HCT116 (cell line): ENCODE measurements at regions not wholly inside any gene's neighbourhood (a gene's known extent, or its start where the extent isn't known, plus 50 kb on each side); places are given as distances from the start of the nearest gene placed in this dataset.

ENCODE experiments used
- ATAC-seq: fragments of 200-7000 bp; cut with Tn5 transposase; 2 replicates; pipeline ENCODE4 v1.9.1; 2020; ENCODE audit warnings: mild to moderate bottlenecking, moderate library complexity
- BruUV-seq: library from RNA; stranded (reverse); fragments of 400-500 nt; replicated peaks from 2 replicates; lab custom pipeline; 2021; lab: Mats Ljungman, UMichigan
- CTCF ChIA-PET: fragments of 300-600 bp; sonication (Branson Sonifier 250); formaldehyde crosslinking; loops from one replicate; lab custom pipeline; 2021; ENCODE audit warnings: antibody characterized with exemption; lab: Charles Lee
- POLR2A ChIA-PET: fragments of 300-600, 350-600 bp; sonication (Branson Sonifier 250); formaldehyde crosslinking; loops from one replicate; lab custom pipeline; 2021; ENCODE audit warnings: antibody characterized with exemption; lab: Charles Lee
- RAD21 ChIA-PET, 2 experiments: fragments of 300-600 bp; sonication (Branson Sonifier 250); formaldehyde crosslinking; loops; one replicate each; lab custom pipeline; 2023; ENCODE audit warnings: low total read pairs in 2 of 2; ENCODE audit not compliant: uncharacterized antibody in 2 of 2, unreplicated experiment in 2 of 2, low non-redundant PET in 1 of 2; lab: Charles Lee
- DNase-seq: peaks from one replicate; pipeline ENCODE4 v3.0.0-alpha.2; 2010; ENCODE audit warnings: low read depth, low spot score
- H2AFZ ChIP-seq: fragments of 200-600 bp; shearing (Covaris generic), sonication (generic); 2 replicates; pipeline ENCODE4 v1.6.1; 2017; ENCODE audit warnings: low read depth, mixed run types, mixed read lengths, antibody characterized with exemption, low read length; ENCODE audit not compliant: poor library complexity, severe bottlenecking
- H3K27ac ChIP-seq: 2 replicates; pipeline ENCODE4 v1.5.1; 2012; ENCODE audit warnings: low read depth, low read length
- H3K27me3 ChIP-seq: fragments of 200-600 bp; sonication (generic); 2 replicates; pipeline ENCODE4 v1.6.1; 2016; ENCODE audit warnings: mixed run types, low read length, mixed read lengths; ENCODE audit not compliant: insufficient read depth
- H3K36me3 ChIP-seq, 2 experiments: fragments of 200-500 bp in 1 of 2; fragments of 200-600 bp in 1 of 2; sonication (Bioruptor generic) in 1 of 2; sonication (generic) in 1 of 2; 2 replicates each; pipeline versions ENCODE4 v1.5.1 to v1.6.1; 2014 to 2016; ENCODE audit warnings: low read length in 2 of 2, inconsistent platforms in 1 of 2, mixed read lengths in 1 of 2, mixed run types in 1 of 2; ENCODE audit not compliant: insufficient read depth in 2 of 2, control insufficient read depth in 1 of 2
- H3K4me1 ChIP-seq, 2 experiments: fragments of 200-600 bp in 1 of 2; sonication (generic) in 1 of 2; 2 replicates each; pipeline versions ENCODE4 v1.5.1 to v1.6.1; 2012 to 2017; ENCODE audit warnings: low read length in 2 of 2, inconsistent platforms in 1 of 2, mild to moderate bottlenecking in 1 of 2, mixed read lengths in 1 of 2, mixed run types in 1 of 2, moderate library complexity in 1 of 2; ENCODE audit not compliant: insufficient read depth in 2 of 2, control insufficient read depth in 1 of 2
- H3K4me2 ChIP-seq: fragments of 200-600 bp; sonication (generic); 2 replicates; pipeline ENCODE4 v1.6.1; 2017; ENCODE audit warnings: mixed run types, low read length, mixed read lengths
- H3K4me3 ChIP-seq, 2 experiments: fragments of 200-600 bp in 1 of 2; sonication (generic) in 1 of 2; replicated peaks in 1 of 2; 2 replicates each; pipeline ENCODE4 v1.5.1; 2011 to 2016; ENCODE audit warnings: low read length in 2 of 2, control low read depth in 1 of 2, low read depth in 1 of 2, mild to moderate bottlenecking in 1 of 2, mixed read lengths in 1 of 2, mixed run types in 1 of 2
- H3K79me2 ChIP-seq: fragments of 200-600 bp; sonication (generic); 2 replicates; pipeline ENCODE4 v1.6.1; 2017; ENCODE audit warnings: mild to moderate bottlenecking, mixed run types, low read length, moderate library complexity, mixed read lengths; ENCODE audit not compliant: insufficient read depth
- H3K9ac ChIP-seq: fragments of 200-600 bp; sonication (generic); 2 replicates; pipeline ENCODE4 v1.6.1; 2016; ENCODE audit warnings: low read length, mixed read lengths
- H3K9me2 ChIP-seq: fragments of 200-600 bp; sonication (generic), shearing (Covaris generic); 2 replicates; pipeline ENCODE4 v1.6.1; 2017; ENCODE audit warnings: mixed run types, mild to moderate bottlenecking, moderate library complexity; ENCODE audit not compliant: insufficient read depth
- H3K9me3 ChIP-seq, 2 experiments: fragments of 200-500 bp in 1 of 2; fragments of 200-600 bp in 1 of 2; sonication (Bioruptor generic) in 1 of 2; sonication (generic) in 1 of 2; 2 replicates each; pipeline ENCODE4 v1.6.1; 2014 to 2017; ENCODE audit warnings: low read length in 2 of 2, mixed read lengths in 2 of 2, inconsistent platforms in 1 of 2, low read depth in 1 of 2, mild to moderate bottlenecking in 1 of 2, mixed run types in 1 of 2, moderate library complexity in 1 of 2; ENCODE audit not compliant: control insufficient read depth in 1 of 2, insufficient read depth in 1 of 2
- H4K20me1 ChIP-seq: fragments of 200-600 bp; sonication (generic), shearing (Covaris generic); 2 replicates; pipeline ENCODE4 v1.6.1; 2017; ENCODE audit warnings: mixed run types, mild to moderate bottlenecking, moderate library complexity; ENCODE audit not compliant: insufficient read depth
- ATF3 ChIP-seq: IDR thresholded peaks from 2 replicates; pipeline ENCODE4 v1.6.1; 2012
- CBX3 ChIP-seq: IDR thresholded peaks from 2 replicates; pipeline ENCODE4 v1.6.1; 2012; ENCODE audit warnings: low read depth
- CTCF ChIP-seq, 3 experiments: fragments of 200-600 bp in 1 of 3; sonication (generic) in 1 of 3; IDR thresholded peaks in 2 of 3; conservative IDR thresholded peaks in 1 of 3; 2 replicates each; pipeline ENCODE4 v1.5.1; 2012 to 2017; ENCODE audit warnings: low read depth in 2 of 3, low read length in 2 of 3, antibody characterized with exemption in 1 of 3, borderline replicate concordance in 1 of 3, control low read depth in 1 of 3, mild to moderate bottlenecking in 1 of 3, mixed read lengths in 1 of 3, mixed run types in 1 of 3, moderate library complexity in 1 of 3; ENCODE audit not compliant: insufficient read depth in 1 of 3
- EGR1 ChIP-seq: IDR thresholded peaks from 2 replicates; pipeline ENCODE4 v1.6.1; 2012; ENCODE audit warnings: low read depth
- ELF1 ChIP-seq: IDR thresholded peaks from 2 replicates; pipeline ENCODE4 v1.6.1; 2012; ENCODE audit warnings: low read depth, borderline replicate concordance
- EZH2 ChIP-seq: fragments of 200-600 bp; sonication (generic); IDR thresholded peaks from 2 replicates; pipeline ENCODE4 v1.6.1; 2017; ENCODE audit warnings: antibody characterized with exemption, mixed run types
- EZH2phosphoT487 ChIP-seq: fragments of 200-600 bp; IDR thresholded peaks from 2 replicates; pipeline ENCODE4 v1.6.1; 2018; ENCODE audit warnings: antibody characterized with exemption, borderline replicate concordance
- POLR2A ChIP-seq: IDR thresholded peaks from 2 replicates; pipeline ENCODE4 v1.7.0; 2011; ENCODE audit warnings: borderline replicate concordance; ENCODE audit not compliant: insufficient read depth, insufficient read length; ENCODE audit errors: extremely low read depth
- SIN3A ChIP-seq: IDR thresholded peaks from 2 replicates; pipeline ENCODE4 v1.6.1; 2012; ENCODE audit warnings: low read depth
- SP1 ChIP-seq: IDR thresholded peaks from 2 replicates; pipeline ENCODE4 v1.6.1; 2012; ENCODE audit warnings: low read depth
- TCF7L2 ChIP-seq: IDR thresholded peaks from 2 replicates; pipeline ENCODE4 v1.7.0; 2011; ENCODE audit warnings: borderline replicate concordance, inconsistent platforms; ENCODE audit not compliant: insufficient read depth, insufficient read length; ENCODE audit errors: extremely low read depth
- YY1 ChIP-seq: IDR thresholded peaks from 2 replicates; pipeline ENCODE4 v1.6.1; 2011; ENCODE audit warnings: low read length, low read depth, moderate library complexity, mild to moderate bottlenecking; ENCODE audit not compliant: insufficient replicate concordance; ENCODE audit errors: extremely low read depth
- ZFX ChIP-seq: fragments of 450-650 bp; IDR thresholded peaks from 2 replicates; pipeline ENCODE4 v1.6.1; 2017
- ZNF274 ChIP-seq: fragments of 200-500 bp; sonication (Bioruptor generic); IDR thresholded peaks from 2 replicates; pipeline ENCODE4 v1.6.1; 2014; ENCODE audit warnings: mild to moderate bottlenecking, low read depth, low read length, inconsistent platforms
- intact Hi-C: fragments of 100-400 bp; cut with micrococcal nuclease; formaldehyde crosslinking; loops from 2 replicates; pipeline ENCODE4 v1.10.0; 2022
- TF ChIP-seq, protein P1 (sequence below): IDR thresholded peaks from 2 replicates; pipeline ENCODE4 v1.6.1; 2012; ENCODE audit warnings: low read depth
- TF ChIP-seq, protein P2 (sequence below): IDR thresholded peaks from 2 replicates; pipeline ENCODE4 v1.6.1; 2011; ENCODE audit warnings: mild to moderate bottlenecking, low read length, moderate library complexity; ENCODE audit not compliant: insufficient replicate concordance; ENCODE audit errors: extremely low read depth

GRCh38 chr17:72255481-72255880 lies 134.7 kb downstream of the SOX9 start (continued):
- TF ChIP-seq ZNF274 (no peak), ATF3 (no peak), TCF7L2 (no peak), SIN3A (no peak), EGR1 (no peak)
- TF ChIP-seq, all 23 proteins: peak for 0

DNA sequence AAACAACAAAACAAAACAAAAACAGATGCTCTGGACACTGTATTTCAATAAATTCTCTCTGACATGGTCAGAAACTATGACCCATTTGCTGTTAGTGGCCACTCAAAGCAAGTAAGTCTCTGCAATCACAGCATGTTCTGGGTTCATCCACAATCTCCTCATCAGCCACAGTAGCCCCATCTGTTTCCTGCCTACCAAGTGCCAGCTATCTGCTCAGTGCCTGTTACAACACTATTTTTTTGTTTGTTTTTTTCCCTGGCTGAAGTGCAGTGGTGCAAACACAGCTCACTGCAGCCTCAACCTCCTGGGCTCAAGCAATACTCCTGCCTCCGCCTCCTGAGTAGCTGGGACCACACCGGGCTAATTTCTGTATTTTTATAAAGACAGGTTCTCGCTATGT lies 137.9 kb downstream of the SOX9 start:
- Histone ChIP-seq H3K4me3 (no peak overlapping the region), H3K27me3 (no peaks in the 10 kb centered on the region), H3K4me2 (no peak overlapping the region), H3K27ac (no peak overlapping the region), H3K9me2 (no peaks in the 10 kb centered on the region), H4K20me1 (no peaks in the 10 kb centered on the region), H3K9ac (no peak overlapping the region), H3K79me2 (no peaks in the 10 kb centered on the region), H3K36me3 (no peaks in the 10 kb centered on the region), H2AFZ (no peak overlapping the region), H3K4me1 (no peaks in the 10 kb centered on the region), H3K9me3 (no peaks in the 10 kb centered on the region)
- no TSS peak for BruUV-seq
- POLR2A ChIA-PET = no interaction called here
- ATAC-seq (no peak), DNase-seq (no peak)
- CTCF ChIA-PET = no interaction called here
- RAD21 ChIA-PET = no interaction called here
- intact Hi-C loops = no loop called here
- TF ChIP-seq YY1 = no peak
- TF ChIP-seq ZFX = no peak
- no peak for TF ChIP-seq ATF3
- TF ChIP-seq ZNF274 = no peak
- TF ChIP-seq POLR2A = no peak
- TF ChIP-seq TCF7L2 = no peak
- TF ChIP-seq EZH2phosphoT487 = no peak
- no peak for TF ChIP-seq EZH2
- TF ChIP-seq CBX3 = no peak
- TF ChIP-seq, protein P1, sequence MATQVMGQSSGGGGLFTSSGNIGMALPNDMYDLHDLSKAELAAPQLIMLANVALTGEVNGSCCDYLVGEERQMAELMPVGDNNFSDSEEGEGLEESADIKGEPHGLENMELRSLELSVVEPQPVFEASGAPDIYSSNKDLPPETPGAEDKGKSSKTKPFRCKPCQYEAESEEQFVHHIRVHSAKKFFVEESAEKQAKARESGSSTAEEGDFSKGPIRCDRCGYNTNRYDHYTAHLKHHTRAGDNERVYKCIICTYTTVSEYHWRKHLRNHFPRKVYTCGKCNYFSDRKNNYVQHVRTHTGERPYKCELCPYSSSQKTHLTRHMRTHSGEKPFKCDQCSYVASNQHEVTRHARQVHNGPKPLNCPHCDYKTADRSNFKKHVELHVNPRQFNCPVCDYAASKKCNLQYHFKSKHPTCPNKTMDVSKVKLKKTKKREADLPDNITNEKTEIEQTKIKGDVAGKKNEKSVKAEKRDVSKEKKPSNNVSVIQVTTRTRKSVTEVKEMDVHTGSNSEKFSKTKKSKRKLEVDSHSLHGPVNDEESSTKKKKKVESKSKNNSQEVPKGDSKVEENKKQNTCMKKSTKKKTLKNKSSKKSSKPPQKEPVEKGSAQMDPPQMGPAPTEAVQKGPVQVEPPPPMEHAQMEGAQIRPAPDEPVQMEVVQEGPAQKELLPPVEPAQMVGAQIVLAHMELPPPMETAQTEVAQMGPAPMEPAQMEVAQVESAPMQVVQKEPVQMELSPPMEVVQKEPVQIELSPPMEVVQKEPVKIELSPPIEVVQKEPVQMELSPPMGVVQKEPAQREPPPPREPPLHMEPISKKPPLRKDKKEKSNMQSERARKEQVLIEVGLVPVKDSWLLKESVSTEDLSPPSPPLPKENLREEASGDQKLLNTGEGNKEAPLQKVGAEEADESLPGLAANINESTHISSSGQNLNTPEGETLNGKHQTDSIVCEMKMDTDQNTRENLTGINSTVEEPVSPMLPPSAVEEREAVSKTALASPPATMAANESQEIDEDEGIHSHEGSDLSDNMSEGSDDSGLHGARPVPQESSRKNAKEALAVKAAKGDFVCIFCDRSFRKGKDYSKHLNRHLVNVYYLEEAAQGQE = no peak
- no peak for TF ChIP-seq SP1
- TF ChIP-seq, protein P2, sequence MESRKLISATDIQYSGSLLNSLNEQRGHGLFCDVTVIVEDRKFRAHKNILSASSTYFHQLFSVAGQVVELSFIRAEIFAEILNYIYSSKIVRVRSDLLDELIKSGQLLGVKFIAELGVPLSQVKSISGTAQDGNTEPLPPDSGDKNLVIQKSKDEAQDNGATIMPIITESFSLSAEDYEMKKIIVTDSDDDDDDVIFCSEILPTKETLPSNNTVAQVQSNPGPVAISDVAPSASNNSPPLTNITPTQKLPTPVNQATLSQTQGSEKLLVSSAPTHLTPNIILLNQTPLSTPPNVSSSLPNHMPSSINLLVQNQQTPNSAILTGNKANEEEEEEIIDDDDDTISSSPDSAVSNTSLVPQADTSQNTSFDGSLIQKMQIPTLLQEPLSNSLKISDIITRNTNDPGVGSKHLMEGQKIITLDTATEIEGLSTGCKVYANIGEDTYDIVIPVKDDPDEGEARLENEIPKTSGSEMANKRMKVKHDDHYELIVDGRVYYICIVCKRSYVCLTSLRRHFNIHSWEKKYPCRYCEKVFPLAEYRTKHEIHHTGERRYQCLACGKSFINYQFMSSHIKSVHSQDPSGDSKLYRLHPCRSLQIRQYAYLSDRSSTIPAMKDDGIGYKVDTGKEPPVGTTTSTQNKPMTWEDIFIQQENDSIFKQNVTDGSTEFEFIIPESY = no peak
- no peak for TF ChIP-seq ELF1
- TF ChIP-seq CTCF (IDR thresholded peaks at IDR 0.05 in 2 of 3, conservative IDR thresholded peaks at IDR 0.05 in 1 of 3; ENCODE audit: borderline replicate concordance in 1 of 3, insufficient read depth in 1 of 3, low read depth in 2 of 3, low read length in 2 of 3) = no peak
